ENCODE measurements at regions not wholly inside any gene's neighbourhood (a gene's known extent, or its start where the extent isn't known, plus 50 kb on each side); places are given as distances from the start of the nearest gene placed in this dataset.

DNA sequence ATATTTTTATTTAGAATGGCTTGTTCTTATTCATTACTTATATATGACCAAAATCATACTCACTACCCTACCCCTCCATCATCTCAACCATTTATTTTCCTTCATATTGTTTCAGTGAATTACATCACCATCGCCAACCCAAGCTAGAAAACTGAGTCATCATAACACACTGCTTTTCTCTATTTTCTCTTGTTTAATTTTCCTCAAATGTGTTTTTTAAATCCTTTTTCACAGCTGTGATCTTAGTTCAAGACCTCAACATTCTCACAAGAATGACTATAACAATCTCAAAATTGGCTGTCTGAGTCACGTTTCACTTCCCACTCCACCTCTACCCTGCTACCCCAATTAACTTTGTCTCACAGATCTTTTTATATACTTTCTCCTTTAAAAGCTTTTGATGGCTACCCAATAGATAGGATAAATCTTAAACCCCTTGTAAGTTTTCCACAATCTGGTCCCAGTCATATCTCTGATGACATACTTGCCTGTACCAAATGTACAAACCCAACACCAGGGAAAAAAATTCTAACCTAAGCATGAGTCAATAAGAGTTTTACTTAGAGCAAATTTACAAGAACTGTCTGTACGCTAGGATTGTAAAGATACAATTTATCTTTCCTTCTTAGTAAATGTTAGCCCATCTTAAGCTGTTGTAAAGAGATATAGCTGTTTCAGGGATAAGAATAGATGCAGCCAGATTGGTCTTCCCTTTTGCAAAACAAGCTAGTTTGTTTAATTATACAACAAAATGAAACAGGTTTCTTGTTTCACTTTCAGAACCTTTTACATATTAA, 635.1 kb upstream of the SLC39A10 start:
- H3K36me3 ChIP-seq (ENCODE audit: control insufficient read depth in 1 of 2, insufficient read depth in 2 of 2, low read length in 2 of 2): no peaks in the 10 kb centered on the region
- RAD21 ChIA-PET (ENCODE audit: low non-redundant PET in 1 of 2, low total read pairs in 2 of 2, uncharacterized antibody in 2 of 2, unreplicated experiment in 2 of 2): no interaction called here
- no peaks in the 10 kb centered on the region for H3K4me1 ChIP-seq (ENCODE audit: control insufficient read depth in 1 of 2, insufficient read depth in 2 of 2, low read length in 2 of 2)
- no peaks in the 10 kb centered on the region for H3K79me2 ChIP-seq (ENCODE audit: insufficient read depth, low read length)
- intact Hi-C loops (cut with micrococcal nuclease): no loop called here
- ATAC-seq: no peak
- no TSS peak for BruUV-seq (replicated peaks)
- no peak for DNase-seq (ENCODE audit: low read depth, low spot score)
- no peak for TF ChIP-seq ELF1 (IDR thresholded peaks at IDR 0.05; ENCODE audit: borderline replicate concordance, low read depth)
- TF ChIP-seq REST (IDR thresholded peaks at IDR 0.05; ENCODE audit: low read depth): no peak
- no peak for TF ChIP-seq YY1 (IDR thresholded peaks at IDR 0.05; ENCODE audit: extremely low read depth, insufficient replicate concordance, low read depth, low read length)
- no peak for TF ChIP-seq MAX (IDR thresholded peaks at IDR 0.05)
- TF ChIP-seq ATF3 (IDR thresholded peaks at IDR 0.05): no peak
- H2AFZ ChIP-seq (ENCODE audit: low read depth, low read length, poor library complexity, severe bottlenecking): no peak overlapping the region
- no peak overlapping the region for H3K4me2 ChIP-seq (ENCODE audit: low read length)
- POLR2A ChIA-PET: no interaction called here
- no peaks in the 10 kb centered on the region for H3K9me2 ChIP-seq (ENCODE audit: insufficient read depth)
- no peak overlapping the region for H3K4me3 ChIP-seq (replicated peaks in 1 of 2; ENCODE audit: low read depth in 1 of 2, low read length in 2 of 2)
- H4K20me1 ChIP-seq (ENCODE audit: insufficient read depth): no peaks in the 10 kb centered on the region
- H3K27me3 ChIP-seq (ENCODE audit: insufficient read depth, low read length): no peaks in the 10 kb centered on the region
- H3K9ac ChIP-seq (ENCODE audit: low read length): no peak overlapping the region
- no peaks in the 10 kb centered on the region for H3K9me3 ChIP-seq (ENCODE audit: control insufficient read depth in 1 of 2, insufficient read depth in 1 of 2, low read depth in 1 of 2, low read length in 2 of 2)
- CTCF ChIA-PET: no interaction called here
- no peak overlapping the region for H3K27ac ChIP-seq (ENCODE audit: low read depth, low read length)

Measured in HCT116 (cell line).